ENCODE measurements at regions not wholly inside any gene's neighbourhood (a gene's known extent, or its start where the extent isn't known, plus 50 kb on each side); places are given as distances from the start of the nearest gene placed in this dataset.
A peak's percentile ranks its signal among the peaks of the same experiment; 100 is the strongest.
"Not testable (repeated sequence)": the region's sequence is repeated elsewhere in the genome, so short reads cannot be mapped to it uniquely, and the experiment has no call there.

GRCh38 chrX:124238268-124238667 lies 94.2 kb upstream of the TEX13D start:
- no peak for DNase-seq (ENCODE audit: low read depth in 3 of 3)

- DNase-seq (ENCODE audit: low read depth in 3 of 3), result no peak
Observed at GRCh38 chrX:124239324-124239723, 93.1 kb upstream of the TEX13D start.

GRCh38 chrX:124239911-124240310 lies 92.5 kb upstream of the TEX13D start:
- DNase-seq (ENCODE audit: low read depth in 3 of 3), result peak in 1 of 3 donors; percentile 33

- DNase-seq (ENCODE audit: low read depth in 3 of 3), result no peak
Observed at GRCh38 chrX:124240422-124240821, 92.0 kb upstream of the TEX13D start.

- no peak for DNase-seq (ENCODE audit: low read depth in 3 of 3)
Observed at GRCh38 chrX:124242131-124242530, 90.3 kb upstream of the TEX13D start.

- no peak for DNase-seq (ENCODE audit: low read depth in 3 of 3)
Observed at GRCh38 chrX:124249345-124249744, 83.1 kb upstream of the TEX13D start.

- DNase-seq (ENCODE audit: low read depth in 3 of 3), result no peak
Observed at GRCh38 chrX:124250835-124251437, 81.5 kb upstream of the TEX13D start.

- no peak for DNase-seq (ENCODE audit: low read depth in 3 of 3)
Observed at GRCh38 chrX:124254611-124255010, 77.8 kb upstream of the TEX13D start.

- no peak for DNase-seq (ENCODE audit: low read depth in 3 of 3)
Observed at GRCh38 chrX:124256216-124256615, 76.2 kb upstream of the TEX13D start.

- no peak for DNase-seq (ENCODE audit: low read depth in 3 of 3)
Observed at GRCh38 chrX:124256629-124257380, 75.7 kb upstream of the TEX13D start.

GRCh38 chrX:124257924-124258702 lies 74.3 kb upstream of the TEX13D start:
- no peak for DNase-seq (ENCODE audit: low read depth in 3 of 3)

GRCh38 chrX:124260845-124261244 lies 71.6 kb upstream of the TEX13D start:
- no peak for DNase-seq (ENCODE audit: low read depth in 3 of 3)

- no peak for DNase-seq (ENCODE audit: low read depth in 3 of 3)
Observed at GRCh38 chrX:124263743-124264142, 68.7 kb upstream of the TEX13D start.

- DNase-seq (ENCODE audit: low read depth in 3 of 3), result no peak
Observed at GRCh38 chrX:124268099-124268498, 64.4 kb upstream of the TEX13D start.

GRCh38 chrX:124269881-124270280 lies 62.6 kb upstream of the TEX13D start:
- DNase-seq (ENCODE audit: low read depth in 3 of 3), result no peak

GRCh38 chrX:124271599-124271998 lies 60.9 kb upstream of the TEX13D start:
- DNase-seq (ENCODE audit: low read depth in 3 of 3), result not testable (repeated sequence)

- no peak for DNase-seq (ENCODE audit: low read depth in 3 of 3)
Observed at GRCh38 chrX:124272370-124272982, 60.0 kb upstream of the TEX13D start.

GRCh38 chrX:124274438-124275181 lies 57.9 kb upstream of the TEX13D start:
- no peak for DNase-seq (ENCODE audit: low read depth in 3 of 3)

GRCh38 chrX:124275182-124275894 lies 57.1 kb upstream of the TEX13D start:
- DNase-seq (ENCODE audit: low read depth in 3 of 3), result no peak

GRCh38 chrX:124280294-124280902 lies 52.1 kb upstream of the TEX13D start:
- no peak for DNase-seq (ENCODE audit: low read depth in 3 of 3)

- no peak for DNase-seq (ENCODE audit: low read depth in 3 of 3)
Observed at GRCh38 chrX:124282580-124282979, 49.9 kb upstream of the TEX13D start.
